ENCODE measurements at regions not wholly inside any gene's neighbourhood (a gene's known extent, or its start where the extent isn't known, plus 50 kb on each side); places are given as distances from the start of the nearest gene placed in this dataset.
"Not testable (repeated sequence)": the region's sequence is repeated elsewhere in the genome, so short reads cannot be mapped to it uniquely, and the experiment has no call there.

- DNase-seq: no peak
Observed at GRCh38 chr14:106778986-106779385, 1252.6 kb downstream of the TMEM121 start.

- DNase-seq: no peak
Observed at GRCh38 chr14:106786697-106787096, 1260.3 kb downstream of the TMEM121 start.

DNA sequence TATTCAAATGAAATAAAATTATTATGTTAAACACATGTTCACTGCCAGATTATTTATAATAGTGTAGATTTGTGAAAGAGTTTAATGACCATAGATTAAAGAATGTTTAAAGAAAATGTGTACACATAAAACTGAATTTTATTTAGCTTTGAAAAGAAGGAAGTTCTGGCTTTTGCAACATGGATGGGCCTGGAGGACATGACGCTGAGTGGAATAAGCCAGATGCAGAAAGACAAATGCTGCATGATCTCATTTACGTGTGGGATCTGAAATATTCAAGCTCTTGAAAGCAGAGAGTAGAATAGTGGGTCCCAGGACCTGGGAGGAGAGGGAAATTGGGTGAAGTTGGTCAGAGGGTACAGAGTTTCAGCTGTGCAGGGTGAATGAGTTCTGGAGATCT lies 1261.2 kb downstream of the TMEM121 start:
- no peak for DNase-seq

DNA sequence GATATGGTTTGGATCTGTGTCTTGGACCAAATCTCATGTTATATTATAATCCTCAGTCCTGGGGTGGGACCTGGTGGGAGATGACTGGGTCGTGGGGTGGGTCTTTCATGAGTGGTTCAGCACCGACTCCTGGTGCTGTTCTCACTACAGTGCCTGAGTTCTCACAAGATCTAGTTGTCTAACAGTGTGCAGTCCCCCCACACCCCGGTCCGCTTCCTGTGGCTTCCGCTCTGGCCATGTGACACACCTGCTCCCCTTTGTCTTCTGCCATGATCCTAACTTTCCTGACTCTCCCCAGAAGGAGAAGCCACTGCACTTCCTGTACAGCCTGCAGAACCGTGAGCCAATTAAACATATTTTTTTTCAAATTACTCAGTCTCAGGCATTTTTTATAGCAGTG lies 1262.2 kb downstream of the TMEM121 start:
- no peak for DNase-seq

DNA sequence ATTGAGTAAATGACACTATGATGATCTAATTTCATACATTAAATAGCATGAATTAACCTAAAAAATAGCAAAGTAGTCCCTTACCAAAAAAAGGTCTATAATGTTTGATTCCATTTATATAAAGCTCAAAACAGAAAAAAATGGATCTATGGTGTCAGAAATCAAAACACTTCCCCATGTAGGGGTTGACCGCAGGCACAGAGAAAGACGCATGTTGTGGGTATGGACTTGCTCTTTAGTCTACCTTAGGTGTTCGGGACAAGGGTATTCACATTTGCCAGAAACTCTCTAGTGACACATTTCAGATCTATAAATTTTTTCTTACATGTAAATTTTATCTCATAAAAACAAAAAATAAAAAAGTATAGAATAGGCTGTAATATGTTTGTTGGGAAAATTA lies 1262.9 kb downstream of the TMEM121 start:
- DNase-seq: no peak

GRCh38 chr14:106790189-106791036 lies 1264.0 kb downstream of the TMEM121 start:
- no peak for DNase-seq

GRCh38 chr14:106792543-106792942 lies 1266.2 kb downstream of the TMEM121 start:
- no peak for DNase-seq

GRCh38 chr14:106798166-106798565 lies 1271.8 kb downstream of the TMEM121 start:
- DNase-seq: not testable (repeated sequence)

GRCh38 chr14:106802413-106803364 lies 1276.3 kb downstream of the TMEM121 start:
- no peak for DNase-seq

DNA sequence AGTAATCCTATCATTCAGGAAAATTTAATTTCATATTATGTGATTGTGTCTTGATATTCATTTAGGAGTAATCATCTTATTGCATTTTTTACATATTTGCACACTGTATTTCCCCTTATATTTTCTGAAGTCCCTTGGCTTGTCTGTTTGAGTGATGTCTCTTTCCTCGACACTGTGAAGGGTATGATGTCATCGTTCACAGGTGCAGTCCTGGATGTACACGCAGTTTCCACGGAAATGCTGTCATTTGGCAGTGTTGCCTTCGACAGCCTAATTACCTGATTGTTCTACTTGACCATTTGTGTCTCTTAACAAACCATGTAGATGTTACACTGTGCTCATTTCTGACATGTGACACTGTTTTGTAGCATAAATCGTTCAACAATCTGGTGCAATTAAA lies 1277.0 kb downstream of the TMEM121 start:
- no peak for DNase-seq

DNA sequence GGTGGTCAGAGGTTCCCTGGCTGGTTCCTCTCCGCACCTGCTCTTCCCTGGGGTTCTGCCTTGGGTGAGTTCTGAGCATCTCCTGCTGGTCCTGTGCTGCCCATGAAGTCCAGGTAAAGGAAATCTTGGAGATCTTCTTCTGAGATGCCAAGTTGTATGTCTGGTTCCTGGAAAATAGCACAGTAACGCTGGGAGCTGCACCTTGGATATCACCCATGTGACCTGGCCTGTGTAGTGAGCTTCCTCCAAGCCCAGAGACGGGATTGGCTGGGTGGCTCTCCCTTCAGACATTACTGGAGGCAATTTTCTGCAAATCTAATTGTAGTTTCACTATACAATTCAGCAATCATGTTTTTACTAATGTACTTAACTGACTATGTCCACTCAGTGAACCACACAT lies 1281.1 kb downstream of the TMEM121 start:
- DNase-seq: no peak

- DNase-seq: no peak
Observed at GRCh38 chr14:106808458-106808857, 1282.1 kb downstream of the TMEM121 start.

DNA sequence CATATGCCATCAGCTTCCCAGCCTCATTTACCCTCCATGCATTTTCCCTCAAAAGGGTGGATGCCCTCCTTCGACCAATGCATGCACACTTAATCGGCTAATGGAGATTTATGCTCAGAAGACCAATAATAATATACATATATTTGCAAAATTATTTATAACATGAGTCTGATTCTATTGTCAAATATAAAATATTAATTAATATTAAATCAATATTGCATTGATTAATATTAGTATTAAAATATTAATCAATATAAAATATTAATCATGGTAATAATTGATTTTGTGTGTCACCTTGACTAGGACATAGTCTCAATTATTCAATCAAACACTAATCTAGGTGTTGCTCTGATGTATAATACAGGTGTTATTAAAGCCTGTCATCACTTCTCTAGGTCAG lies 1282.5 kb downstream of the TMEM121 start:
- no peak for DNase-seq

DNA sequence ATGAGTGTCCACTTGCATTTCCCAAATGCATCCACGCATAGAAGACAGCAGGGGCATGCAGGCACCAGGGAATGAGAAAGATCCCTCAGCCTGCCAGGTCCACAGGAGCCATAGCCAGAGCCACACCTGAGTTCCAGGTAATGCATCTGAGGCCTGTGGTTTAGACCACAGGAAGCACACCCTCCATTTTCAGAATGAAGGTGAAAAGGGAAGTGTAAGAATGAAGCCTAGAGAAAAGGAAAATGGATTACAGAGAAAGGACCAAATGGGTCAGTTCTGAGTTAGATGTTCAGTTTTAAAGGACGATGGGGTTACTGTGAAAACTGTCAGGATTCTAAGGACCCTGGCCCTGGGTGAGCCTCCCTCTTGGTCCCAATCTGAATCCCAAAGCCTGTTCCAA lies 1283.2 kb downstream of the TMEM121 start:
- DNase-seq: no peak

DNA sequence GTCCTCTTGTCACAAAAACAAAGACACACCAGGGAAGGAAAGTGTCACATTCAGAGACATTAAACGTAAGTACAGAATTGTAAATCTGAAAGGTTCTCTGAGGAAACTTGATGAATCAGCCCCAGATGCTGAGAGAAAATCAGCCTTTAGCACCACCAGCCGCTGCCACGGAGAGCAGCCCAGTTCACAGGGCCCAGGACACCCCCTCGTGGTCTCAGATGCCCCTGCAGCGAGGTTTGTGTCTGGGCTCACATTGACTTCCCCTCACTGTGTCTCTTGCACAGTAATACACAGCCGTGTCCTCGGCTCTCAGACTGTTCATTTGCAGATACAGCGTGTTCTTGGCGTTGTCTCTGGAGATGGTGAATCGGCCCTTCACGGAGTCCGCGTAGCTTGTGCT lies 1283.8 kb downstream of the TMEM121 start:
- DNase-seq: not testable (repeated sequence)

DNA sequence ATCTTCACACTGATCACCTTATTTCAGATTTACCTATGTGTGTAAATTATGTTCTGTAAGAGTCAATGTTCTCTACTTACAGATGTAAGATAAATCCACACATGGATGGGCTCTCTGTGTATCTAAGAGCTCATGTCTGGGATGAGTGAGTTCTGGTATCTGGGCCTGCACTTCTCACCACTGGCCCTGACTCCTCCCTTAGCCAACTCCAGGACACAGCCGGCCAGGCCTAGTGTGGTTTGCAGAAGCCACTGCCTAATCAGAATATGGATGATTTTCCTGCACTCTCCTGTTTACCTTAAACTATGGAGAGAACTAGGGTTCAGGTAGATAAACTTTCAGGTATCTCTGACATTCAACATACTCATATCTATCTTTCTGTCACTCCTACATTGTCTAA lies 1284.8 kb downstream of the TMEM121 start:
- DNase-seq: no peak

DNA sequence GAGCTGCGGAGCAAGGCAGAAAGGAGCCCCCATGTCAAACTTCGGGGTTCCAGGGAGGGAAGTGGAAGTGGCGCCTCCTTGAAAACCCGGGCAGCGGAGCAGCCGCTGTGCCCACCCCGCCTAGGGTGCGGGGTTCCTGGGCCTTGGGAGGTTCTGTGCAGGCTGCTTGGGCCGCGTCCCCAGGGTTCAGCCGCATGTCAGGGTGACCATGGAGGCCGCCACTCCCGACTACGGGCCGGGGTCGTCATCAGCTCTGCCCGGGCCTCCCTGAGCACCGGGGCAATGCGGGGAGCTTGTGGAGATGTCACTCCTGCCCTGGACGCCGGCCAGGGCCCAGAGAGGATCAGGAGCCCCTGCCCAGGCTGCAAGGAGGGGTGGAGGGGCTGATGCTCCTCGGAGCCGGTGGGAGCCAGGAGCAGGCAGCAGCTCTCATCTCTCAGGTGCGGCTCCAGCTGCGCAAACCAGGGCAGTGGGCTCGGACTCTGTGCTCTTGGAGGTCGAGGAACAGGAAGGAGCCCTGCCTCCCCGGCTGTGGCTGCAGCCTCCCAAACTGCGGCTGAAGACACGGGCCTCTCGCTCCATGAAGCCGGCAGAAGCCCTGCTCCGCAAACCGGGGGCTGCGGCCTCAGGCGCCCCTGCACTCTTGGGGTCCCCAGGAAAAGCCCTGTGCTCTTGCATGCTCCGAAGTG lies 1286.5 kb downstream of the TMEM121 start:
- DNase-seq: no peak

DNA sequence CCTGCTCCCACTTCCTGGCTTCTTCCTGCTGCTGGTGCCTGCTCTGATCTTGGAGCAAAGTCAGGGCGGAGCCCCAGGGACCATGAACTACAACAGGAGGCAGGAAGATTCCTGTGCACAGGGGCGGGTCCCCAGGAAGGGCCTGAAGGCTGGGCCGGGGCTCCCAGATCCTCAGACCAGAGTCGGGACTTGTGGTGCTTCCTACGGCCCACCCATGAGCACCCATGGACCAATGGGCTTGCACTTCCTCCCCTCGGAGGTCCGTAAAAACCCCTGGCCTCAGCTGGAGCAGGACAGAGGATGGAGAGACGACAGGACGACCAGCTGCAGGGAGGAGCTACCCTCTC lies 1287.1 kb downstream of the TMEM121 start:
- DNase-seq: no peak

DNA sequence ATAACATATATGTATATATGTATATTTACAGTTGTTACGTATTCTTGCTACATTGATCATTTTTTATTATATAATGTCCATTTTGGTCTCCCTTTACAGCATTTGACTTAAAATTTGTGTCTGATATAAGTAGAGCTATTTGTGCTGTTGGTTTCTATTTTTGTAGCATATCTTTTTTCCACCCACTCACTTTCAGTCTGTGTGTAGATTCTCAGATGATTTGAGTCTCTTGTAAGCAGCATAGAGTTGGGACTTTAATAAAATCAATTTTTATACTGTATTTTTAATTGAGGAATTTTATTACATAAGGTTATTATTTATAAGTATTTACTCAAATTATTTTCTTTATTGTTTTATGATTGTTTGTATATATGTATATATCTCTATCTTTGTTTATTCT lies 1293.7 kb downstream of the TMEM121 start:
- DNase-seq: no peak

- no peak for DNase-seq
Observed at GRCh38 chr14:106821119-106821518, 1294.7 kb downstream of the TMEM121 start.

DNA sequence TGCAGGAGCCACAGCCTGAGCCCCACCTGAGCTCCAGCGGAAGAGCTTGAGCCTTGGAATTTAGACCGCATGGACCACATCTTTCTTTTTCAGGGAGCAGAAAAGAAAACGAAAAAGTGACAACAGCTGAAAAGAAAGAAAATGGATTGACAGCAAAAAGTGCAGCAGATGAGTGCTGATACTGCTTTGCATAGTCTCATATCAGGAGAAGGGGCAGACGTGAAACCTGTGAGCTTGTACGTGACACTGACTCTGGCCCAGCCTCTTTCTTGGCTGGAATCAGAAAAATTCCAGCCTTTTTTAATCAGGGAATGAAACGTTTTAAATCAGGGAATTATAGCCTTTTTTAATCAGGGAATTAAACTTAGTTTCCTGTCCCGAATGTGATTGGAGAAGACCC lies 1296.5 kb downstream of the TMEM121 start:
- DNase-seq: no peak

GRCh38 chr14:106823552-106823951 lies 1297.2 kb downstream of the TMEM121 start:
- no peak for DNase-seq

DNA sequence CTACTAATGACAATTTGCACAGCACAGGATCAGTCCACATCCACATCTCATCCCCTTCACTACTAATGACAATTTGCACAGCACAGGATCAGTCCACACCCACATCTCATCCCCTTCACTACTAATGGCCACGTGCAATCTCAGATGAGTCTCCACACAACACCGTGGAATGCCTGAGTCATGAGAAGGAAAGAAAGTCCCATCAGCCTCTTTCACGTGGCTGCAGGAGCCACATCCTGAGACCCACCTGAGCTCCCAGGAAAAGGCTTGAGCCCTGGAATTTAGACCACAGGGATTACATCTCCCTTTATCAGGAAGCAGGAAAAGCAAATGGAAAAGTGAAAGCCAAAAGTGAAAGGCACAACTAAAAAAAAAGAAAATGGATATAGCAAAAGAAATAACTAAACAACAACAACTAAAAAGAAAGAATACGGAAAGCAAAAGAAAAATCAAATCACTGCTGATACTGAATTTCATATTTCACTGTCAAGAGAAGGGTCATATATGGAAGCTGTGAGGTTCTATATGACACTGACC lies 1300.5 kb downstream of the TMEM121 start:
- DNase-seq: no peak
